B cell (primary cell): ENCODE measurements at regions not wholly inside any gene's neighbourhood (a gene's known extent, or its start where the extent isn't known, plus 50 kb on each side); places are given as distances from the start of the nearest gene placed in this dataset.

ENCODE experiments used
- ATAC-seq: fragments of 200-7000 bp; cut with Tn5 transposase; one replicate; pipeline ENCODE4 v1.10.0; 2021; ENCODE audit warnings: low read depth, mild to moderate bottlenecking, moderate number of reproducible peaks, moderate library complexity
- CTCF ChIA-PET: fragments of 350-600 bp; sonication (Branson Sonifier 250); formaldehyde crosslinking; loops from one replicate; lab custom pipeline; 2021; ENCODE audit warnings: antibody characterized with exemption, inconsistent platforms; lab: Charles Lee
- POLR2A ChIA-PET: fragments of 350-600 bp; sonication (Branson Sonifier 250); formaldehyde crosslinking; loops from one replicate; lab custom pipeline; 2021; ENCODE audit warnings: antibody characterized with exemption; lab: Charles Lee
- DNase-seq: peaks from one replicate; pipeline ENCODE4 v3.0.0; 2013
- H2AFZ ChIP-seq: 2 replicates; pipeline ENCODE4 v1.6.1; 2012; ENCODE audit warnings: mild to moderate bottlenecking, low read depth, low read length; ENCODE audit not compliant: insufficient read depth, poor library complexity, severe bottlenecking
- H3K27ac ChIP-seq, 2 donors: 1 replicate in 1 of 2; 2 replicates in 1 of 2; pipeline ENCODE4 v1.5.1; 2012 to 2013; ENCODE audit warnings: low read length in 2 of 2, mild to moderate bottlenecking in 2 of 2, moderate library complexity in 1 of 2
- H3K27me3 ChIP-seq, 4 experiments: fragments of 200-600 bp in 1 of 4; sonication (generic) in 1 of 4; replicated peaks in 1 of 4; 1 replicate in 2 of 4; 2 replicates in 2 of 4; pipeline versions ENCODE4 v1.6.1 to v1.7.0; 2013 to 2016; ENCODE audit warnings: low read length in 3 of 4, mild to moderate bottlenecking in 2 of 4, mixed read lengths in 1 of 4, moderate library complexity in 1 of 4; ENCODE audit not compliant: insufficient read depth in 4 of 4, control insufficient read depth in 3 of 4; ENCODE audit errors: control extremely low read depth in 1 of 4
- H3K36me3 ChIP-seq, 2 experiments: replicated peaks in 1 of 2; 1 replicate in 1 of 2; 2 replicates in 1 of 2; pipeline versions ENCODE4 v1.6.1 to v1.7.1; 2013; ENCODE audit warnings: low read length in 1 of 2; ENCODE audit not compliant: insufficient read depth in 2 of 2, control insufficient read depth in 1 of 2; ENCODE audit errors: control extremely low read depth in 1 of 2, extremely low read depth in 1 of 2
- H3K4me1 ChIP-seq, 2 donors: fragments of 200-600 bp in 1 of 2; sonication (generic) in 1 of 2; 1 replicate in 1 of 2; 2 replicates in 1 of 2; pipeline versions ENCODE4 v1.5.1 to v1.6.1; 2013 to 2017; ENCODE audit warnings: low read length in 2 of 2; ENCODE audit not compliant: control insufficient read depth in 2 of 2, insufficient read depth in 2 of 2
- H3K4me2 ChIP-seq: replicated peaks from 2 replicates; pipeline ENCODE3; 2012; ENCODE audit warnings: mild to moderate bottlenecking, low read depth, low read length; ENCODE audit not compliant: poor library complexity, severe bottlenecking
- H3K4me3 ChIP-seq, 5 experiments: fragments of 200-600 bp in 1 of 5; sonication (generic) in 1 of 5; 1 replicate in 3 of 5; 2 replicates in 2 of 5; pipeline versions ENCODE4 v1.5.1 to v1.7.0; 2011 to 2016; ENCODE audit warnings: low read length in 4 of 5, mild to moderate bottlenecking in 4 of 5, low read depth in 2 of 5, control low read depth in 1 of 5, moderate library complexity in 1 of 5; ENCODE audit not compliant: insufficient read depth in 1 of 5; ENCODE audit errors: control extremely low read depth in 1 of 5, extremely low read depth in 1 of 5
- H3K79me2 ChIP-seq: fragments of 200-600 bp; sonication (generic); one replicate; pipeline ENCODE4 v1.6.0; 2016; ENCODE audit warnings: low read length; ENCODE audit not compliant: control insufficient read depth, insufficient read depth
- H3K9ac ChIP-seq: fragments of 200-600 bp; sonication (generic); 2 replicates; pipeline ENCODE4 v1.6.1; 2017; ENCODE audit warnings: mild to moderate bottlenecking, low read length, moderate library complexity
- H3K9me3 ChIP-seq, 3 donors: one replicate each; pipeline versions ENCODE4 v1.6.1 to v1.7.1; 2013; ENCODE audit warnings: low read length in 2 of 3; ENCODE audit not compliant: control insufficient read depth in 2 of 3, insufficient read depth in 1 of 3; ENCODE audit errors: control extremely low read depth in 1 of 3
- H4K20me1 ChIP-seq: 2 replicates; pipeline ENCODE4 v1.6.0; 2012; ENCODE audit warnings: mild to moderate bottlenecking, low read length; ENCODE audit not compliant: insufficient read depth, control insufficient read depth, poor library complexity, severe bottlenecking
- H3K27ac Mint-ChIP-seq: one replicate; pipeline ENCODE4 v1.8.0; 2021; ENCODE audit warnings: mixed read lengths
- H3K27me3 Mint-ChIP-seq: one replicate; pipeline ENCODE4 v1.8.0; 2021; ENCODE audit warnings: mixed read lengths
- H3K4me1 Mint-ChIP-seq: one replicate; pipeline ENCODE4 v1.8.0; 2021; ENCODE audit warnings: mixed read lengths
- H3K4me3 Mint-ChIP-seq: one replicate; pipeline ENCODE4 v1.8.0; 2021; ENCODE audit warnings: mixed read lengths
- H3K9me3 Mint-ChIP-seq: one replicate; pipeline ENCODE4 v1.8.0; 2022; ENCODE audit warnings: mixed read lengths; ENCODE audit not compliant: insufficient read depth
- CTCF ChIP-seq: fragments of 200-600 bp; IDR thresholded peaks from one replicate; pipeline ENCODE4 v1.8.0; 2022; ENCODE audit warnings: antibody characterized with exemption, mild to moderate bottlenecking
- EZH2 ChIP-seq: IDR thresholded peaks from 2 replicates; pipeline ENCODE4 v1.6.1; 2012; ENCODE audit warnings: borderline replicate concordance, low read depth, mild to moderate bottlenecking, moderate library complexity, low read length; ENCODE audit not compliant: insufficient read depth, poor library complexity, severe bottlenecking
- WGBS: methylation state at CpG from one replicate; pipeline ENCODE4 v1.1.5; 2013; ENCODE audit warnings: missing lambda C conversion rate; ENCODE audit not compliant: insufficient coverage; 5-methylcytosine and 5-hydroxymethylcytosine counted together
- intact Hi-C: fragments of 100-400 bp; cut with micrococcal nuclease; formaldehyde crosslinking; loops from one replicate; pipeline ENCODE4 v1.10.0; 2022

GRCh38 chr3:181512787-181513186, 198.9 kb upstream of the SOX2 start:
- Histone ChIP-seq H3K4me2 (no peak overlapping the region), H3K4me1 (no peaks in the 10 kb centered on the region), H4K20me1 (no peaks in the 10 kb centered on the region), H3K4me3 (no peak overlapping the region), H3K9me3 (peaks cover 0 to 8% (median 0%) of the 10 kb centered on the region in 3 donors), H3K79me2 (no peaks in the 10 kb centered on the region), H3K27me3 (no peaks in the 10 kb centered on the region), H3K27ac (no peak overlapping the region), H3K9ac (no peak overlapping the region), H3K36me3 (no peaks in the 10 kb centered on the region), H2AFZ (no peak overlapping the region)
- intact Hi-C loops, result no loop called here
- DNase-seq (no peak), ATAC-seq (no peak)
- H3K4me3 Mint-ChIP-seq, result no peak overlapping the region
- POLR2A ChIA-PET, result no interaction called here
- CTCF ChIA-PET, result no interaction called here
- peaks cover 17% of the 10 kb centered on the region for H3K9me3 Mint-ChIP-seq
- no peaks in the 10 kb centered on the region for H3K27me3 Mint-ChIP-seq
- no peak for TF ChIP-seq EZH2
- H3K27ac Mint-ChIP-seq, result no peak overlapping the region
- H3K4me1 Mint-ChIP-seq, result no peaks in the 10 kb centered on the region
- WGBS, result no CpG with 5 or more reads among the region's 1 CpG

GRCh38 chr3:181510500-181510899, 201.2 kb upstream of the SOX2 start:
- CTCF ChIA-PET, result no interaction called here
- no peaks in the 10 kb centered on the region for H3K4me1 ChIP-seq
- H3K9me3 Mint-ChIP-seq, result peaks cover 17% of the 10 kb centered on the region

More at GRCh38 chr3:181510500-181510899, 201.2 kb upstream of the SOX2 start:
- DNase-seq, result no peak
- Histone ChIP-seq H3K36me3 (no peaks in the 10 kb centered on the region), H3K79me2 (no peaks in the 10 kb centered on the region), H3K4me2 (no peak overlapping the region), H2AFZ (no peak overlapping the region), H4K20me1 (no peaks in the 10 kb centered on the region), H3K9me3 (peaks cover 0 to 8% (median 0%) of the 10 kb centered on the region in 3 donors), H3K4me3 (no peak overlapping the region), H3K27me3 (no peaks in the 10 kb centered on the region), H3K27ac (no peak overlapping the region), H3K9ac (no peak overlapping the region)
- WGBS, result 65% methylated on average over 3 of the region's 3 CpGs
- no peaks in the 10 kb centered on the region for H3K4me1 Mint-ChIP-seq
- intact Hi-C loops, result no loop called here
- POLR2A ChIA-PET, result no interaction called here
- H3K27me3 Mint-ChIP-seq, result no peaks in the 10 kb centered on the region
- H3K4me3 Mint-ChIP-seq, result no peak overlapping the region
- H3K27ac Mint-ChIP-seq, result no peak overlapping the region
- no peak for TF ChIP-seq CTCF
- no peak for TF ChIP-seq EZH2
- no peak for ATAC-seq
